ENCODE measurements at regions not wholly inside any gene's neighbourhood (a gene's known extent, or its start where the extent isn't known, plus 50 kb on each side); places are given as distances from the start of the nearest gene placed in this dataset.

- TF ChIP-seq ZBTB40 (IDR thresholded peaks at IDR 0.05) = no peak
- no peak for TF ChIP-seq ZBTB40 (CRISPR knock-in tag; IDR thresholded peaks at IDR 0.05)
- TF ChIP-seq IRF2 (CRISPR knock-in tag; IDR thresholded peaks at IDR 0.05) = no peak
- TF ChIP-seq ZNF577 (CRISPR knock-in tag; IDR thresholded peaks at IDR 0.05; ENCODE audit: borderline replicate concordance, low read depth) = no peak
- no peak for TF ChIP-seq ZNF367 (CRISPR knock-in tag; IDR thresholded peaks at IDR 0.05; ENCODE audit: borderline replicate concordance)
- TF ChIP-seq ZNF891 (CRISPR knock-in tag; IDR thresholded peaks at IDR 0.05) = no peak
These were observed 670.1 kb upstream of the CA10 start (continued) for GRCh38 chr17:52828621-52829020.

Data from HepG2 (cell line).